ENCODE measurements at regions not wholly inside any gene's neighbourhood (a gene's known extent, or its start where the extent isn't known, plus 50 kb on each side); places are given as distances from the start of the nearest gene placed in this dataset.

DNA sequence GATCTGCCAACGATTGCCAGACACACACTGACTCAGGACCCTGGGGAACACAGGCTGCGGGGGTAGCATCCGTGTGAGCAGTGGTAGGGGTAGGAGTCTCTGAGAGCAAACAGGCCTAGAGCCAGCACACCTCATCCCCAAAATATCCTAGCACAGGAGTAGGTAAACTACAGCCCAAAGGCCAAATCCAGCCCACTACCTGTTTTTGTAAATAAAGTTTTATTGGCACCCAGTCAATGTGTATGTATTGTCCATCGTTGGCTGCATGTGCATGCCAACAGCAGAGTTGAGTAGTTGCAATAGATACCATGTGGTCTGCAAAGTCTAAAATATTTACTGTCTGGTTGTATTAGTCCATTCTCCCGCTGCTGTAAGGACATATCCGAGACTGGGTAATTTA lies 55.5 kb upstream of the GPRC5B start:
- TF ChIP-seq CTCF (IDR thresholded peaks at IDR 0.05) (no peak), POLR2A (IDR thresholded peaks at IDR 0.05) (no peak)

Data from heart left ventricle (tissue), 13 donors.